Neural cell (in vitro differentiated cells): ENCODE measurements at regions not wholly inside any gene's neighbourhood (a gene's known extent, or its start where the extent isn't known, plus 50 kb on each side); places are given as distances from the start of the nearest gene placed in this dataset.
"Not testable (repeated sequence)": the region's sequence is repeated elsewhere in the genome, so short reads cannot be mapped to it uniquely, and the experiment has no call there.

ENCODE experiments used
- RAD21 ChIP-seq: fragments of 450-650 bp; conservative IDR thresholded peaks from 2 replicates; pipeline ENCODE4 v1.6.1; 2014; ENCODE audit warnings: antibody characterized with exemption, mild to moderate bottlenecking, moderate library complexity
- TF ChIP-seq, protein P1 (sequence below): fragments of 450-650 bp; IDR thresholded peaks from 2 replicates; pipeline ENCODE4 v1.5.1; 2014; ENCODE audit warnings: antibody characterized with exemption, mild to moderate bottlenecking, moderate library complexity; ENCODE audit not compliant: poor library complexity, severe bottlenecking

DNA sequence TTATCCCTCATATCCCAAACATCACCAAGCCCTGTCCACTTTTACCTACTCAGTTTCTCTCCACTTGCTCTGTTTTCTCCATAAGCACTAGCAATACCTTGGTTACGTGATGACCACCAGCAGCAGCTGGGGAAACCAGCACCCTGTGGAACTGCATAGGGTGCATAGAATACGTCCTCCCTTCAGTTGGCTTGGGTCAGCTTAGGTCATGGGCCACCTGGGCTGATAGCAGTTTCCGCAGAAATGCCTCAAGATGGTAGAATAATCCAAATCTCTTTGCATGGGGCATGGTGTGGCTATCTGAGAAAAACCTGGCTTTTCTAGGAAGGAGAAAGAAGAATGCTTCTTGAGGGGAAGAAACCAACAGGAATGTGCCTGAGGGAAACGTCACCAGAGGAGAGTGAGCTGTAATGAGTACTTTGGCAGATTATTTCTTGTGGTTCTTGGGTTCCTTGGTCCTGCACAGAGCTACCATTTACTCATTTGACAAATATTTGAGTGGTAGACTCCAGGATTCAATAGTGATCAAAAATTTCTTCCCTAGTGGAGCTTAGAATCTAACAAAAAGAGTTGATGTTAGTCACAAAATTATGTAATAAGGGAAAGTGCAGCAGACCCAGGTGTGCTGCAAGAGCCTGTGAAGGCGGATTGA is 134.3 kb downstream of the CCDC74A start:
- TF ChIP-seq, protein P1, sequence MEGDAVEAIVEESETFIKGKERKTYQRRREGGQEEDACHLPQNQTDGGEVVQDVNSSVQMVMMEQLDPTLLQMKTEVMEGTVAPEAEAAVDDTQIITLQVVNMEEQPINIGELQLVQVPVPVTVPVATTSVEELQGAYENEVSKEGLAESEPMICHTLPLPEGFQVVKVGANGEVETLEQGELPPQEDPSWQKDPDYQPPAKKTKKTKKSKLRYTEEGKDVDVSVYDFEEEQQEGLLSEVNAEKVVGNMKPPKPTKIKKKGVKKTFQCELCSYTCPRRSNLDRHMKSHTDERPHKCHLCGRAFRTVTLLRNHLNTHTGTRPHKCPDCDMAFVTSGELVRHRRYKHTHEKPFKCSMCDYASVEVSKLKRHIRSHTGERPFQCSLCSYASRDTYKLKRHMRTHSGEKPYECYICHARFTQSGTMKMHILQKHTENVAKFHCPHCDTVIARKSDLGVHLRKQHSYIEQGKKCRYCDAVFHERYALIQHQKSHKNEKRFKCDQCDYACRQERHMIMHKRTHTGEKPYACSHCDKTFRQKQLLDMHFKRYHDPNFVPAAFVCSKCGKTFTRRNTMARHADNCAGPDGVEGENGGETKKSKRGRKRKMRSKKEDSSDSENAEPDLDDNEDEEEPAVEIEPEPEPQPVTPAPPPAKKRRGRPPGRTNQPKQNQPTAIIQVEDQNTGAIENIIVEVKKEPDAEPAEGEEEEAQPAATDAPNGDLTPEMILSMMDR = not testable (repeated sequence)
- TF ChIP-seq RAD21 = not testable (repeated sequence)
